GM23248 (cell line): ENCODE measurements at regions not wholly inside any gene's neighbourhood (a gene's known extent, or its start where the extent isn't known, plus 50 kb on each side); places are given as distances from the start of the nearest gene placed in this dataset.

Experiments used
- EZH2 ChIP-seq: fragments of 200-600 bp; sonication (generic); IDR thresholded peaks from 2 replicates; pipeline ENCODE4 v1.6.1; 2018; ENCODE audit warnings: antibody characterized with exemption, mild to moderate bottlenecking; ENCODE audit not compliant: insufficient read depth, poor library complexity, severe bottlenecking
- EZH2phosphoT487 ChIP-seq: fragments of 200-600 bp; sonication (generic); IDR thresholded peaks from 2 replicates; pipeline ENCODE4 v1.6.1; 2018; ENCODE audit warnings: antibody characterized with exemption, moderate library complexity, mild to moderate bottlenecking, low read depth; ENCODE audit not compliant: insufficient read depth

DNA sequence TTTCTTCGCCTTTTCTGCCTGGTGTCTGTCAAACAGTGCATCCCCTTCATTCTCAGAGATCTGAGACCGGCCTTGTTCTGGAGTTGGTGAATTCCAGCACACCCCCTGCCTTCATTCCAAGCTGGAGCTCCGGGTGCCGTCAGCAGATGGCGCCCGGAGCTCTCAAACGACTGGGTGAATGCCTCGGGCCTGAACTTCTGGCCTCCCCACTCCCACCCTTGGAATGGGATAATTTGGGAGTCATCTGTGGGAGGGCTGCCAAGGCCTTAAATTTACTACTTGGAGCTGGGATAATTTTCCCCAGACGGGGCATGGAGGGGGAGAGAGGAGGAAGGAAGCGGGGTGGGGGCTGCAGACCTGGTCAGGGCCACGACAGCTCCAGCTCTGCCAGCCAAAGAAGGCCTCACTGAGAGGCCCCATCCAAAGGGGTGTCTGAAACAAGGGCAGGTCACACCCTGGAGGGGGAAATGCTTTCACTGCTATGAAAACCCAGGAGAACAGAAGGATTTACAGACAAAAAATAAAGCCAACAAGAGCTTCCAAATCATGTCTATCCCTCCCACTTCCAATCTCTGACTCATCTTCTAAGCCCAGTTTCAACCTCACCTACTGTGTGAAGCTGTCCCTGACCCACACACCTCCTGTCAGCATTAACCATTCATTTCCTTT, 187.9 kb downstream of the OPA1 start:
- no peak for TF ChIP-seq EZH2
- no peak for TF ChIP-seq EZH2phosphoT487
